ENCODE measurements at regions not wholly inside any gene's neighbourhood (a gene's known extent, or its start where the extent isn't known, plus 50 kb on each side); places are given as distances from the start of the nearest gene placed in this dataset.
"Not testable (repeated sequence)": the region's sequence is repeated elsewhere in the genome, so short reads cannot be mapped to it uniquely, and the experiment has no call there.

- no peak for DNase-seq
Measured at GRCh38 chr3:161694682-161695564, 198.3 kb downstream of the OTOL1 start.

DNA sequence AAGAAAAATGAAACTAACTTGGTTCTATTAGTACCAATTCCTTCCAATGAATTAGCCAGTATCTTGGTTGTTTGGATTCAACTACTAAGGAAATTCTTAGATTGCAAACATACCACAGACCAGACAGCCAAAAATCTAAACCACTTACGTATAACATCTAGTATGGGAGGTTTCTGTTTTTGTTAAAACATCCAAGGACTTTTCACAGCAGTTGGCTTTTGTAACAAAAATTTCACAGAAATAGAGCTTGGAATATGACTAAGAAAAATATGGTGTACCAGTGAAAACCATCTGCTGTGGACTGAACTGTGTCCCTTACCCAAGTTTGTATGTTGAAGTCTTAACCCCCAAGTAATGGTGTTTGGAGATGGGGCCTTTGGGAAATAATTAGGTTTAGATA is 199.2 kb downstream of the OTOL1 start:
- DNase-seq: no peak

GRCh38 chr3:161700998-161701397 is 204.4 kb downstream of the OTOL1 start:
- no peak for DNase-seq

DNA sequence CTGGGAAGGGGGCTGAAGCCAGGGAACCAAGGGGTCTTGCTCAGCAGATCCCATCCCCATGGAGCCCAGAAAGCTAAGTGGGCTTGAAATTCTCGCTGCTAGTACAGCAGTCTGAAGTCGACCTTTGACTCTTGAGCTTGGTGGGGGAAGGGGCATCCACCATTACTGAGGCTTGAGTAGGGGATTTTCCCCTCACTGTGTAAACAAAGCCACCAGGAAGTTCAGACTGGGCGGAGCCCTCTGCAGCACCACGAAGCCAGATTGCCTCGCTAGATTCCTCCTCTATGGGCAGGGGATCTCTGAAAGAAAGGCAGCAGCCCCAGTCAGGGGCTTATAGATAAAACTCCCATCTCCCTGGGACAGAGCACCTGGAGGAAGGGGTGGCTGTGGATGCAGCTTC is 210.6 kb downstream of the OTOL1 start:
- not testable (repeated sequence) for DNase-seq

GRCh38 chr3:161713731-161714130 is 217.1 kb downstream of the OTOL1 start:
- no peak for DNase-seq

DNA sequence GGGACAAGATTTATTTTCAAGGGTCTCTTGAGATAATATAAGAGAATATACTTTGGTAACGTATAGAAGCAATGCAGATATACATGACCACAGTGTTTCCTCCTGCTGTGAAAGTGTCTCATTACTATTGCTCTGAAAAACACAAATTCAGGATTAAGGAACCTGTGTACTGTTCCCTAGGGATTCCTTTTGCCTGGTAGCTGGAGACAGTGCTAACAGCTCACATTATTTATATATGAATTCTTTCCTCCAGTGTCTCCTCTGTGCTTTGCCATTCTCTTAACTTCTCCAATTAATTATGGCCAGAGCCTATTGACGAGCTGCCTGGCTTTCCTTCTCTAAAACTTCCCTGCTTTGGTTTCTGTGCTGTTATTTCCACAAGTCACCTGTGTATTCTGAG is 235.4 kb downstream of the OTOL1 start:
- no peak for DNase-seq

DNA sequence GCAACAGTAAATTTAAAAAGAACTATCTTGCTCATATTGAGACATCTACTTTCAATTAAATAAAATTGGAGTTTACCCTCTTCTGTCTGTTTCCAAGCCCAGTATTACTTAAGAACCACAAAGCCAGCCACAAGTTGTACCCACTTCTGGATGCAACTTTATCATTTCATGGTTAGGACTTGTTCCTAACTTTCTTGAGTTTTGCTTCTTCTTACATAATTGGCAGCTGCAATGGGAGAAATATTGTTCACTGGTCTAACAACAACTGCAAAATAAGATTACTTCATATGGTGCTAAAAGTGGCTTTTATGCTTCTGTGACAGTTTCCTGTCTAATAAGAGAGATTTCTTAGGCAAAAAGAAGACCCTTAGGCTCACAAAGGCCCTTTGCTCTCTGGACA is 240.6 kb downstream of the OTOL1 start:
- no peak for DNase-seq

- no peak for DNase-seq
Measured at GRCh38 chr3:161740421-161740820, 243.8 kb downstream of the OTOL1 start.

- no peak for DNase-seq
Measured at GRCh38 chr3:161744366-161744765, 247.8 kb downstream of the OTOL1 start.

GRCh38 chr3:161745741-161746140 is 249.1 kb downstream of the OTOL1 start:
- DNase-seq: peak in 1 of 4 experiments; percentile 4

DNA sequence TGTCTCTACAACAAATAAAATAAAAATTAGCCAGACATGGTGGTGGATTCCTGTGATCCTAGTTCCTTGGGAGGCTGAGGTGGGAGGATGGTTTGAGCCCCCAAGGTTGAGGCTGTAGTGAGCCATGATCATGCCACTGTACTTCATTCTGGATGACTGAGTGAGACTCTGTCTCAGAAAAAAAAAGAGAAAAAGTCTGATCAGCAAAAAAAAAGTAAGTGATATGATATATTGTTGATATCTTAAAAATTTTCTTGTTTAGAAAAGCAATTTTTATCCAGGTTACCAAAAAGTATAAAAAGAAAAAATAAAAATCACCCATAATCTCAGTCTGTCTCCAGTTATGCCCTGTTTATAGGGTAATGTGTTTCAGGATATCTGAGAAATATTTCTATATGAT is 251.4 kb downstream of the OTOL1 start:
- DNase-seq: no peak

DNA sequence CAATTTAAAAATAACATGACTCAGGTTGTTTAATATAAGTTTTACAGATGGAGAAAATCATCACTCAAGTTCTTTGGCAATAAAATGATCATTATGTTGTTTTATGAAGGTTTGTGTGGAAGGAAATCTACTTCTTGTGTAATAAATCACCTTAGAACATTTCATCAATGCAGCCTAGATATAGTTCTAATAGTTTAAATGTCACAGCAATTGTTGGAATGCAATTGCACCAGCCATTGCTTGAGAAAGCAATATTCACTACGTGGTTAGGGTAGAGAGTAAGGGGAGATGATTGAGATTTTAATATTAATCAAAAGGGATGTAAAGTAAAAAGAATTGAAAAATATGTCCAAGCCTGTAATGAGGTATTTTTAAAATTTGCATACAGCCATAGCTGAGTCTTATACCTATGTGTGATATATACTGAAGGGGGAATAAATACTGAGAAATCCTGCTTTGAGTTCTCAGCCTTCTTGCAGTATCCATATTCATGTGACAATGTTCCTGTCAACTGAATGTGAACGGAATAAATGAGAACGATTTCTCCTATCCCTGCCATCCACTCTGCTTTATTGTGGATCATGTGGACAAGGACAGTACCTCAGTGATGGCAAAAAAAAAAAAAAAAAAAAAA is 257.9 kb downstream of the OTOL1 start:
- no peak for DNase-seq

DNA sequence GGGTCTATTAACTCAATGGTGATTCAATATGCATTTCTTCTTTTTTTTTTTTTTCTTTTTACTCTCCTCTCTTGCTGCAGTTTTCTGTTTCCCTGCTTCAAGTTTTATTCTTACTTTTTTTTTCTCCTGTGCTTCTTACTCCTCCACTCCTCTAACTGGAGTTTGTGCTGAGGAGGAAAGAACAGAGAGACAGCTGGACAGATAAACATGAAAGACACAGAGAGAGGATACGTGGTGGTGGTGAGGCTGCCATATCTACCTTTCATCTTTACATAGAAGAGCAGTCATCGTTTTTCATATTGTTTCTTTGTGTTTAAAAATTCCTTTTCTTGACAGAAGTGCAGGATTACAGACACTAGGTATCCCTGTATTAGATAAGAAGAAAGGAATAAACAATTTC is 262.8 kb downstream of the OTOL1 start:
- no peak for DNase-seq

DNA sequence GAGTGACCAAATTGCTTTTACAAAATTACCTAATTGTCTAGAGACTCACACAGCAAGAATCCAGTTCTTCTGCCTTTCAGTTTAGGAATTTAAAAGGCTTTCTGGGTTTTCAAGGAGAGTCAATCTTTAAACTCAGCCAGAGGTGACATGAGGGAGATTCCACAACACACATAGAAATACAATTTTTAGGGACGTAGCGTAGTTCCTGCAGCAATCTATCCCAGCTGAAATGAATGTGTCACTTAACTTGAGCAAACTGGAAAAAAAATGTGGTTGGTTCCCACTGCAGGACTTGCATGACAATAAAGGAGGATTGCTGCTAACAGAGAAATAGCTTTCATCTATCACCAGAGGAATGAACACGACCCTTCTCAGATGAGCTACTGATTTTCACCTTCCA is 269.7 kb downstream of the OTOL1 start:
- DNase-seq: no peak

DNA sequence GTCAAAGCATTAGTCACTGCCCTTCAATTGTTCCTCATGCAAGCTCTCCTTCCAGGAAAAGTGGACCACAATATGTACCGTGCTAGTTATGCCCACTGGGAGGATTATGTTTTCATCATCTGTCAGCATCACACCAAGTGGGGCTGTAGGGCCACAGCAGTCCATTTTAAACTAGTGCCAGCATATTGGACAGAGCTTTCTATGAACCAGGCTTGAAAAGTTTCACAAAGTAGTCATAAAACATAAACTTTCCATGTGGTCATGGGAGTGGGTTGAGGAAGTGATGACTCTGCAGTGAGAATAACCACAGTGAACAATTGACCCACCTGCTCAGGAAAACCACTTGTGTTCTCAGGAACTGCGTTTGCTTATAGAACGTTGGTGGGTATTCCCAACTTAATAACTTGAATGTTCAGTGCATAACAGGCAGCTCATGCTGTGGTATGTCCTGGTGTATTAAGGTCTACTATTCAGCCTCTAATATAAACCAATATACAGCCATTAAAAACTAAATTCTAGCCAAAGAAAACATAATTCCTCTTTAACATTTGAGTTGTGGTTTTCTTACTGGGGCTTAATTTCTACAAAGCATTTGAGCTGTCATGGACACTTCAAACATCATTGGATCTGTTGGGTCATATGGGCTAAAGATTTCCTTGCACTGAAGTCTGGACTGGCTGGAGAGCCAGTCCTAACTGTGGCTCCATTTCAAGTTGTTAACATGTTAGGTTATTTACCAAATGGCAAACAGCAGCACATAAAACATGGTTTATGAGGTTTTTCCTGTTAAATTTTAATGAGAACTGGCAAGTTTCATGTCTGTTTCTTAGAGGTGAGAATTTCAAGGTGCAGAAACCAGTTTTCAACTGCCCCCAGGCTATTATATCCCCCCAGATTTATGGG is 274.1 kb downstream of the OTOL1 start:
- peak in 3 of 4 experiments; percentile 2 to 8 (median 5) for DNase-seq

GRCh38 chr3:161781381-161781780 is 284.8 kb downstream of the OTOL1 start:
- DNase-seq: peak in 2 of 4 experiments; percentile 16 to 48

DNA sequence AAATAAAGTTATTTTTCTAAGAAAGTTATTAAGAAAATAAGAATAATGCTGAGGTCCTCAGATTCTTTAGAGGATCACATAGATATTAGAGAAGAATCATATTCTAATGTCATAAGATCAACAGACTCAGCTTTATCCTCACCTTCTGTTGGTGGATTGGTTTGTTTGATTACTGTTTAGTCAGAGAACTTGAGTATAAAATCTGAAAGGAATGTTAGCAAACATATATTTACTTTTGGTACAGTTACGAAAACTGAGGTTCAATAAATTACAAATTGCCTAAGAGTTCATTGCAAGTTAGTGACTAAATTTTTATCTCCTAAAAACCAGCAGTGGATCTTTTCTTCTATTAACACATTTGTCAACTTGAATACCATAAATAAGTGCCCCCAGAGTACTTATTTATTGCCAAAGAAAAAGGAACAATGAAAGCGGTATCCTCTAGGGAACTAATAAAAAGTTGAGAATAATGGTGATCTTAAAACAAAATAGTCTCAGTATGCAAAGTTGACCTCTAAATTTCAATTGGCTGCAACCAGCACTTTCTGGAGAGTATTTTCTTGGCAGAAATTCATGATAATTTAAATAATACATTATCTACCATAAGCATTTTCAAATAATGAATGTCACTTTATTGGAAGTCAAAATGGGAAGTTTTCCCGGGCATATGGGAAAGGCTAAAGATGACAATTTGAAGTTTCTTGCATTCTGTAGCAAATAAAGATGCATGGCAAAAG is 296.8 kb downstream of the OTOL1 start:
- no peak for DNase-seq

DNA sequence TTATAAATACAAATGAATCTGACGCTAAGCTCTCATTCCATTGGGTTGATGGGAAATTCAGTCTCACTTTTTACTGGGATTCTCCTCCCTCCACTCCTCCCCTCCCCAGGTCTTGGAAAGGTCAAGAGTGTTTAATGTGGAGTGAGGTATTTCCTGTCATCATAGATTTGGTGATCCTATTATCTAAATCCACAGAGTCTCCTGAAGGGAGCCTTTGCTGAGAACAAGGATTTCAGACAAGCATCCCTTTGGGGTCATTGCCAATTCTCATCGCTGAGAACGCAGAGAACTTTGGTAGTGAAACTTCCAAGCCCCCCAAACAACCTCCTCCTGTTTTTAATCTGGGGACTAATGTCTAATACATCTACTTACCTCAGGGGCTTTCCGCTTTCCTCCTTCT is 297.9 kb downstream of the OTOL1 start:
- DNase-seq: no peak

- no peak for DNase-seq
Measured at GRCh38 chr3:161796312-161796711, 299.7 kb downstream of the OTOL1 start.

DNA sequence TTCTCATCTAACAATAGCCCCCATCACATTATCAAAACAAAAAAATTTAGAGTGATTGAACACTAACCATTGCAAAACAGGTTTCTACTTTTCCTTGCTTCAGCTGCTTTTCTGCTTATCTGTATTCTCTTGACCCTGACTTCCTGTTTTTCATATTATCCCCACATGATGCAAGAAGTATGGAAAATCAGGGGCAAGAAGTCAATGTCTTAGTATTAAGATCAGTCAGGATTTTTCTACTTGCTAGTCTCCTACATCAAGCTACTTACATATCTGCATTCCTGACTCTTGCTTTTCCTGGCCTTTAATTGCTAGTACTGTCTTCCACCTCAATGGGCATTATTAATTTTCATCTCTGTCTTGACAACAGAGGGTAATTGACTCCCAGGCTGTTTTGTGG is 300.2 kb downstream of the OTOL1 start:
- peak in 1 of 4 experiments; percentile 14 for DNase-seq

GRCh38 chr3:161798016-161798415 is 301.4 kb downstream of the OTOL1 start:
- no peak for DNase-seq

GRCh38 chr3:161800985-161801559 is 304.5 kb downstream of the OTOL1 start:
- no peak for DNase-seq
